Hepatocyte (in vitro differentiated cells): ENCODE measurements at regions not wholly inside any gene's neighbourhood (a gene's known extent, or its start where the extent isn't known, plus 50 kb on each side); places are given as distances from the start of the nearest gene placed in this dataset.

Experiments used
- CTCF ChIP-seq: fragments of 200-600 bp; sonication (generic); IDR thresholded peaks from 2 replicates; pipeline ENCODE4 v1.5.1; 2016; ENCODE audit warnings: antibody characterized with exemption, mild to moderate bottlenecking; ENCODE audit not compliant: poor library complexity
- EZH2 ChIP-seq: fragments of 200-600 bp; sonication (generic); IDR thresholded peaks from 2 replicates; pipeline ENCODE4 v1.6.1; 2016; ENCODE audit warnings: antibody characterized with exemption, mild to moderate bottlenecking, borderline replicate concordance
- EZH2phosphoT487 ChIP-seq: fragments of 200-600 bp; sonication (generic); IDR thresholded peaks from one replicate; pipeline ENCODE4 v1.6.1; 2018; ENCODE audit warnings: antibody characterized with exemption, mild to moderate bottlenecking, low read depth, moderate library complexity; ENCODE audit not compliant: unreplicated experiment, severe bottlenecking

- TF ChIP-seq EZH2 (no peak), CTCF (no peak), EZH2phosphoT487 (no peak)
Observed at GRCh38 chr12:123071099-123071800, 79.6 kb downstream of the PITPNM2 start.
